ENCODE measurements at regions not wholly inside any gene's neighbourhood (a gene's known extent, or its start where the extent isn't known, plus 50 kb on each side); places are given as distances from the start of the nearest gene placed in this dataset.

DNA sequence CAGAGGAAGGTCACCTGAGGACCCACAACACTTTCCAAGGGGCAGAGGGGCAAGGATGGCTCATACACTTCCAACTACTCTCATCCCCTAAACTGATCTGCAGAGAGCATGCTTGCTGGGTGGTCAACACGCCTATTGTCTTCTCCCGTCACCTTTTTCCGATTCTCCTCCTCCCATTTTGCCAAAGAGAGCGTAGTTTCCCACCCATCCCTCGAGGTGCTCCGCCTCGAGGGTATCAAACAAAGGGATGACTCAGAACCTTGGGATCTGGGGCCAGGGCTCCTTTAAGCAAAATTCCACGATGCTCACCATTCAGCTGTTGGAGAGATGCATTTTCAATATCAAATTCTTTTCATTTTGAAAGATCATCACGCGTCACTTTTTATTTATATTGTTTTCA, 507.5 kb upstream of the SULF2 start:
- TF ChIP-seq SPI1 (IDR thresholded peaks at IDR 0.05; ENCODE audit: borderline replicate concordance, low read depth) (no peak), POLR2AphosphoS5 (IDR thresholded peaks at IDR 0.05; ENCODE audit: low read depth) (no peak), GABPA (IDR thresholded peaks at IDR 0.05; ENCODE audit: low read depth) (no peak)
- TF ChIP-seq, protein P1, sequence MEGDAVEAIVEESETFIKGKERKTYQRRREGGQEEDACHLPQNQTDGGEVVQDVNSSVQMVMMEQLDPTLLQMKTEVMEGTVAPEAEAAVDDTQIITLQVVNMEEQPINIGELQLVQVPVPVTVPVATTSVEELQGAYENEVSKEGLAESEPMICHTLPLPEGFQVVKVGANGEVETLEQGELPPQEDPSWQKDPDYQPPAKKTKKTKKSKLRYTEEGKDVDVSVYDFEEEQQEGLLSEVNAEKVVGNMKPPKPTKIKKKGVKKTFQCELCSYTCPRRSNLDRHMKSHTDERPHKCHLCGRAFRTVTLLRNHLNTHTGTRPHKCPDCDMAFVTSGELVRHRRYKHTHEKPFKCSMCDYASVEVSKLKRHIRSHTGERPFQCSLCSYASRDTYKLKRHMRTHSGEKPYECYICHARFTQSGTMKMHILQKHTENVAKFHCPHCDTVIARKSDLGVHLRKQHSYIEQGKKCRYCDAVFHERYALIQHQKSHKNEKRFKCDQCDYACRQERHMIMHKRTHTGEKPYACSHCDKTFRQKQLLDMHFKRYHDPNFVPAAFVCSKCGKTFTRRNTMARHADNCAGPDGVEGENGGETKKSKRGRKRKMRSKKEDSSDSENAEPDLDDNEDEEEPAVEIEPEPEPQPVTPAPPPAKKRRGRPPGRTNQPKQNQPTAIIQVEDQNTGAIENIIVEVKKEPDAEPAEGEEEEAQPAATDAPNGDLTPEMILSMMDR (IDR thresholded peaks at IDR 0.05; ENCODE audit: insufficient read depth, low read length) = no peak
- TF ChIP-seq, protein P2, sequence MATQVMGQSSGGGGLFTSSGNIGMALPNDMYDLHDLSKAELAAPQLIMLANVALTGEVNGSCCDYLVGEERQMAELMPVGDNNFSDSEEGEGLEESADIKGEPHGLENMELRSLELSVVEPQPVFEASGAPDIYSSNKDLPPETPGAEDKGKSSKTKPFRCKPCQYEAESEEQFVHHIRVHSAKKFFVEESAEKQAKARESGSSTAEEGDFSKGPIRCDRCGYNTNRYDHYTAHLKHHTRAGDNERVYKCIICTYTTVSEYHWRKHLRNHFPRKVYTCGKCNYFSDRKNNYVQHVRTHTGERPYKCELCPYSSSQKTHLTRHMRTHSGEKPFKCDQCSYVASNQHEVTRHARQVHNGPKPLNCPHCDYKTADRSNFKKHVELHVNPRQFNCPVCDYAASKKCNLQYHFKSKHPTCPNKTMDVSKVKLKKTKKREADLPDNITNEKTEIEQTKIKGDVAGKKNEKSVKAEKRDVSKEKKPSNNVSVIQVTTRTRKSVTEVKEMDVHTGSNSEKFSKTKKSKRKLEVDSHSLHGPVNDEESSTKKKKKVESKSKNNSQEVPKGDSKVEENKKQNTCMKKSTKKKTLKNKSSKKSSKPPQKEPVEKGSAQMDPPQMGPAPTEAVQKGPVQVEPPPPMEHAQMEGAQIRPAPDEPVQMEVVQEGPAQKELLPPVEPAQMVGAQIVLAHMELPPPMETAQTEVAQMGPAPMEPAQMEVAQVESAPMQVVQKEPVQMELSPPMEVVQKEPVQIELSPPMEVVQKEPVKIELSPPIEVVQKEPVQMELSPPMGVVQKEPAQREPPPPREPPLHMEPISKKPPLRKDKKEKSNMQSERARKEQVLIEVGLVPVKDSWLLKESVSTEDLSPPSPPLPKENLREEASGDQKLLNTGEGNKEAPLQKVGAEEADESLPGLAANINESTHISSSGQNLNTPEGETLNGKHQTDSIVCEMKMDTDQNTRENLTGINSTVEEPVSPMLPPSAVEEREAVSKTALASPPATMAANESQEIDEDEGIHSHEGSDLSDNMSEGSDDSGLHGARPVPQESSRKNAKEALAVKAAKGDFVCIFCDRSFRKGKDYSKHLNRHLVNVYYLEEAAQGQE (IDR thresholded peaks at IDR 0.05; ENCODE audit: insufficient replicate concordance, low read depth) = no peak
- Histone ChIP-seq H3K4me3 (replicated peaks; ENCODE audit: insufficient read depth, low read length) (no peak overlapping the region), H3K27ac (replicated peaks) (no peak overlapping the region), H3K27me3 (ENCODE audit: insufficient read depth, poor library complexity, severe bottlenecking) (peaks cover 4% of the 10 kb centered on the region)
- no peak for DNase-seq (ENCODE audit: low read depth in 1 of 2, low spot score in 1 of 2)

DNA sequence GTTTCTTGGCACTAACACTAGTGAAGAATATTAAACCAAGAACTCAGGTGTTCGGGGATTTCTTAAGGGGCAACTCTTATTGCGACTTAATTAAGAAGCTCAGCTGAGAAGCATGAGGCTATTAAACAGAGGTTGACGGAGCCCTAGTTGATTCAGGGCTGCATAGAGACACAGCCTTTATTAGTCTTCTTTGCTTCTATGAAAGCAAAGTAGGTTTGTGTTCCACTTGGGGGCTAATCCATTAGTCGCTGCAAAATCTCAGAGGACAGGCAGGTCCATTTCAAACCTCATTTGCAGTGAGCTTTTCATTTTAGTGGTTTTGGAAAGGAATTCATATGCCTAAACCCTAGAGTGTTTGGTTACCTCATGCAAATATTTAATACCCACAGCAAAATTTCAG, 506.6 kb upstream of the SULF2 start:
- Histone ChIP-seq H3K27ac (replicated peaks) (no peak overlapping the region), H3K27me3 (ENCODE audit: insufficient read depth, poor library complexity, severe bottlenecking) (peaks cover 4% of the 10 kb centered on the region), H3K4me3 (replicated peaks; ENCODE audit: insufficient read depth, low read length) (no peak overlapping the region)
- TF ChIP-seq POLR2AphosphoS5 (IDR thresholded peaks at IDR 0.05; ENCODE audit: low read depth) (no peak), SPI1 (IDR thresholded peaks at IDR 0.05; ENCODE audit: borderline replicate concordance, low read depth) (no peak), GABPA (IDR thresholded peaks at IDR 0.05; ENCODE audit: low read depth) (no peak)
- TF ChIP-seq, protein P1 (IDR thresholded peaks at IDR 0.05; ENCODE audit: insufficient read depth, low read length) = no peak
- no peak for DNase-seq (ENCODE audit: low read depth in 1 of 2, low spot score in 1 of 2)

DNA sequence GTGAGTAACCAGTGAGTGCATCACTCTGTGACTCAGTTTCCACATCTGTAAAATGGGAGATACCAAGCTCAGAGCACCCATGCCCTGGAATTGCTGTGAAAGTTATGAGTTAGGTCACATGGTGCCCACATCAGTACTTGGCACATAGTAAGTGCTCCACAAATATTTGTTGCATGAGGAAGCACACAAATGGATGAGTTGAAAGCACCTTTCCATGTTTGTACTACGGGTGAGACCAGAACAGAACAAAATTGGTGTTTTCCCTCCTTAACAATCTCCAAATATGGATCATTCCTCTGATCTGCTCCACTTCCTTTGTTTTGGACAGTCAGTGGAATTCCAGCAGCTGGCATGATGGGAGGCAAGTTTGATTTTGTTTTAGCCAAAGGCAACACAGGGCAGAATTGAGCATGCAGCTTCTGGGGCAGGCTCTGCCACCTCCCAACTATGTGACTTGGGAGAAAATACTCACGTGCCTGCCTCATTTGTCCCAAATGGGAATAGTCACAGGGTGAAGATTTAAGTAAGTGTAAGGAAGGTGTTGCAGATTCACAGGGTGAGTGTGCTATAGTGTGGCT, 503.7 kb upstream of the SULF2 start:
- TF ChIP-seq, protein P2 (IDR thresholded peaks at IDR 0.05; ENCODE audit: insufficient replicate concordance, low read depth) = no peak
- TF ChIP-seq SPI1 (IDR thresholded peaks at IDR 0.05; ENCODE audit: borderline replicate concordance, low read depth) (no peak), POLR2AphosphoS5 (IDR thresholded peaks at IDR 0.05; ENCODE audit: low read depth) (no peak), GABPA (IDR thresholded peaks at IDR 0.05; ENCODE audit: low read depth) (no peak)
- TF ChIP-seq, protein P1 (IDR thresholded peaks at IDR 0.05; ENCODE audit: insufficient read depth, low read length) = no peak
- Histone ChIP-seq H3K4me3 (replicated peaks; ENCODE audit: insufficient read depth, low read length) (no peak overlapping the region), H3K27me3 (ENCODE audit: insufficient read depth, poor library complexity, severe bottlenecking) (peaks cover 6% of the 10 kb centered on the region), H3K27ac (replicated peaks) (no peak overlapping the region)
- DNase-seq (ENCODE audit: low read depth in 1 of 2, low spot score in 1 of 2) = no peak
